Renal cortical epithelial cell (primary cell): ENCODE measurements at regions not wholly inside any gene's neighbourhood (a gene's known extent, or its start where the extent isn't known, plus 50 kb on each side); places are given as distances from the start of the nearest gene placed in this dataset.
"Not testable (repeated sequence)": the region's sequence is repeated elsewhere in the genome, so short reads cannot be mapped to it uniquely, and the experiment has no call there.

Source experiments
- DNase-seq: peaks from one replicate; pipeline ENCODE4 v3.0.0-alpha.2; 2011; ENCODE audit warnings: low read depth

DNA sequence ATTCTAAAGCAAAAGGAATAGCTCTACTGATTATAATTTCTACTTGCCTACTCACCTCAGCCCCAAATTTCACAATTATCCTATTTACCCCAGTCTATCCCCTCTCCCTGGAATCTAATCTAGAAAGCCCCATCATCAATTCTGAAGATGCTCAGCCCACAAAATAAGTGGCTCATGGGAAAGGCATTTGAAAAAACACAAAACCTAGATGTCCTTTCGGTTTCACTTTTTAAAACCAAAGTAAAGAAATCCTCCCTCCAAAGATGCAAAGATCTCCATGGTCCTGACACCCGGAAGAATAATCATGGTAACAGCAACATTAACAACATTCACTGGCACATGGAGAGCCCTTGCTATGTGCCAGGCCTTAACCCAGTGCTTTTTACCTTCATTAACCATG, 224.8 kb downstream of the FGFR2 start:
- peak; percentile 8 for DNase-seq

- DNase-seq: no peak
Measured at GRCh38 chr10:121374121-121374520, 224.1 kb downstream of the FGFR2 start.

DNA sequence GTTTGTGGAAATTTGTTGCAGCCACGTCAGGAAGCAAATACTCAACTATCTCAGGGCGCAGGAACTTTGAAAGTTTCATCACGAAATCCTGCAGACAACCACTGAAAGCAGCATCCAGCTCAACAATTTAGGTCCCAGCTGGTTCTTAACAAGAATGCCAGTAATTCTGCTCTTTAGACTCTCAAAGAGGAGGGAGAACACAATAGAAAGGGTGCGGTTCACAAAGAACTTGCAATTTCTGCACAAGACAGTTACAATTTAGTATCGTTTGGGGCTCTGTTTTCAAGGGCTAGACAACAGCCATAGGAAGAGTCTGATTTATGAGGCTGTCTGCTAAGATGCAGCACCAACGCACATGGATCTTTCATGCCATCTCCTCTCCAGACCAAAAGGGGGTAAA, 223.1 kb downstream of the FGFR2 start:
- DNase-seq: no peak

DNA sequence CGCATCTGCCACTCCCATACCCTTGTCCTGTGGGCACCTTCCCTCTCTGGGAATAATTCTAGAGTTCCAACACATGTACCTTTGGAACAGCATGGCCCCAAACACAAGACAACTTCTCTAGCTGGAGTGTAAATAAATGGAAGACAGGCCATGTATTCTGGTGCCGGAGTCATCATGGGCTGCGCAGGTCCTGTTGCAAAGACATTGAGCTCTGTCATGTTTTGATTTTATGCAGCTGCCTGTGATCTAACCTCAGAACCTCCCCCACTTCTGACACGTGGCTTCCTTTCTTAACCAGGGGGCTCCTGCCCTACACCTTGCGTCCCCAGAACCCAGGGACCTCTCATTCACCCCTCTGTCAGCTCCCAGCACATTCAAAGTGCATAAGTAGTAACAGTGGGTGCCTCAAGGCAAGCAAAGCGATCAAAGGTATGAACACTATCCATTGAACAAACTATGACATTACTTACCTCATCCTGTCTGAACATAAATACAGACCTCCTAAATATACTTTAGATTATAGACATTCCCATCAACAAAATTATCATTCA, 219.9 kb downstream of the FGFR2 start:
- no peak for DNase-seq

DNA sequence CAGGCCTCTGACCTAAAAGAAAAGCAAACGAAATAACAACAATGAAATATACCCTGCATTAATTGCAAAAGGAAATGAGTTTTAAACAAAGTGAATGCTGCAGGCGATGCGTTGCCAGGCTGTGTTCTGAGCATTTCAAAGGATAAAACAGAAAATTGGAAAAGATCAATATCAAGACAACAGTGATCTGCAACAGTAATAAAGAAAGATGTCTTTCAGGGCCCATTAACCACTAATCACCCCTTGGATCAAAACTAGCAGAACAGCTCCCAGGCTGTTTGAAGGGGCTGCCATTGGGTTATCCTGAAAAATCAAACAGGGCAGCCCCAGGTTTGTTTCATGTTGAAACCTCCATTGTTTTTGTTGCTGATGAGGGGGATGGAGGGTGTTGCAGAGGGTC, 219.2 kb downstream of the FGFR2 start:
- DNase-seq: no peak

GRCh38 chr10:121380211-121380610, 218.0 kb downstream of the FGFR2 start:
- DNase-seq: no peak

GRCh38 chr10:121382029-121382520, 216.2 kb downstream of the FGFR2 start:
- not testable (repeated sequence) for DNase-seq

DNA sequence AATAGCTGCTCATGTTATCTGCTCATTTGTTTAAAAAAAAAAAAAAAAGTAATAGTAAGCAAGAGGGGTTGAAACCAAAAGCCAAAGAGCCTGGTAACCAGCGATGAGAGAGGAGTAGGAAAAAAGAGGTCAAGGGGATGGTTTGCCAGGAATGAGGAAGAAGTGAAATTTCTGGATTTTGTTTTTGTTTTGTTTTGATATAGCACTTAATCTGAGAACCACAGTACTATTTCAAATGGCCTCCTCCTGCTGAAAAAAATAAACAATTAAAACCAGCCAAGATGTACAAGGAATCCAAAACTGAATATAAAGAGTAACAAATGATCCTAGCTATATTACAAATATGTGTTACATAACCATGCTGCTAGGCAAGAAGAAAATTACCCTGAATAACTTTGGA, 213.1 kb downstream of the FGFR2 start:
- DNase-seq: no peak

DNA sequence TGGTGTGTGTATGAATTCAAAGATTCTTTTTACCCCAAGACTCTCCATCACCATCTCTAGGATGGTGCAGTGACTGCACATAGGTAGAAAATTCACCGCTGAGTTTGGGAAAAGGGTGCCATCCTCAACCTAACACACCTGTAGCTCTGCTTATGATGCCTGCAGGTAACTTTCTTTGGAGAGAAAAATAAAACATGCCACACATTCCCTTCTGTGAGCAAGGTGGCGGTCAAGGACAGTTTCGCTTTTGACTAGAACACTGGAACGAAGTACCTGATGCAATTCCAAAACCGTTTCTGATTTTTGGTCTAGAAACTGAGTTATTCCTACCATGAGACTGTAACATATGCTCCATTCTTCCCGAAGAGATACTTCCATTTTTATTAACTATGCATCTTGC, 205.6 kb downstream of the FGFR2 start:
- no peak for DNase-seq

DNA sequence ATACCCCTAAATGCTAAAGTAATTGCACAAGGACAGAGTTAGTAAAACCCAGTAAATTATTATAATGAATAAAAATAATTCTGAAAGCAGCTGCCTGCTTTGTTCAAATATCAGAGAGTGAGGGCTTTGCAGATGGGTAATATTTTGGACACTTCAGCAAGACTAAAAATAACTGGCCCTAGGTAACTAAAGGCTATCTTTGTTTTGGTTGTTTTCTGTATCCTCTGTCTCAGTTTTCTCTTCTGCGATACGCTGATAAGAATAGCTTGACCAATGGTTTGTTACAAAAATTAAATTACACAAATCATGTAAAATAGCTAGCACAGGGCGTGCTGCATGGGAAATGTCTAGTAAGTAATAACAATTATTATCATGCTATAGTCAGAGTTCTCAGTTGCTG, 204.7 kb downstream of the FGFR2 start:
- DNase-seq: no peak

GRCh38 chr10:121400507-121400906, 197.7 kb downstream of the FGFR2 start:
- DNase-seq: not testable (repeated sequence)

DNA sequence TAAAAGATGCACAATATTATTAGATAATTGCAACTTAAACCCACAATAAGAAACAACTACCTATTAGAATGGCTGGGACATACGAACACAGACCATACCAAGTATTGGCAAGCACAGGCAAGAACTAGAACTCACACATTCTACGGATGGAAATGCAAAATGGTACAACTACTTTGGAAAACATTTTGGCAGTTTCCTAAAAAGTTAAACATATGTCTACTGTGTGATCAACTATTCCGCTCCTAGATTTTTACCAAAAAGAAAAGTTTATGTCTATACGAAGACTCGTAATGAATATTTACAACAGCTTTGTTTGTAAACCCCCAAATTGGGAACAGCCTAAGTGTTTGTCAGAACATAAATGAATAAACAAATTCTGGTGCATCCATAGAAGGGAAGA, 194.7 kb downstream of the FGFR2 start:
- no peak for DNase-seq

DNA sequence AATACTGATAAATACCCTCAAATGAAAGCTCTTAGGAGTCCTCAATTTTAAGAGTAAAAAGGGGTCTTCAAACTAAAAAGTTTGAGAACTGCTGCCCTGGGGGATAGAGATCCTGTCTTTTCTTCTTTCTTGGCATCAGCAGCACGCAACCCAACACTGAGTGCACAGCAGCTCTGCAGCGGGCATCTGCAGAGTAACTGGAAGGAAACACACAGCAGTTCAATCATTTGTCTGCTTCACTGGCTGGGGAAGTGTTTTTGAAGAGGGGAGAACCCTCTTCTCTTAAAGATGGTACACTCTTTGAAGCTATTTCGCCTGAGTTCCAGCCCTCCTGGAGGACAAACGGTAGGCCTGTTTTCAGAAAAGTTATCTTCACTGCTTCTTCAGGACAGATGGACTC, 193.6 kb downstream of the FGFR2 start:
- no peak for DNase-seq

GRCh38 chr10:121405096-121405495, 193.1 kb downstream of the FGFR2 start:
- no peak for DNase-seq

DNA sequence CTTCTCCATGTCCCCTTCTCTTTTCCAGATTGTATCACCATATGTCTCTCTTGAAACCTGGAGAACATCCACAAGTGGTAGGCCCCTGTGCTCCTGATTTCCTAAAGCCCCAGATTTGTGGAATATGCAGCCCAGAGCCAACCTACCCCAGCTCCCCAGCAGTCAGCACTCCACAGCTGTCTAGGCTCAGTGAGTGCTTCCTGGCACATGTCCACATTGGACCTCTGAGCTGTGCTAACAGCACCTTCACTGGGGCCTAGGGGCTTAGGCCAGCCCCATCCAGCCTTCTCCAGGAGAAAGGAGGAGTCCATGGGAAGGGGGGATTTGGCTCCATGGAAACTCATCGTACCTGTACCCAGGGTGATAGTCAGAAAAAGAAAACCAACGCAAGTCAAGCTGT, 192.7 kb downstream of the FGFR2 start:
- DNase-seq: no peak

DNA sequence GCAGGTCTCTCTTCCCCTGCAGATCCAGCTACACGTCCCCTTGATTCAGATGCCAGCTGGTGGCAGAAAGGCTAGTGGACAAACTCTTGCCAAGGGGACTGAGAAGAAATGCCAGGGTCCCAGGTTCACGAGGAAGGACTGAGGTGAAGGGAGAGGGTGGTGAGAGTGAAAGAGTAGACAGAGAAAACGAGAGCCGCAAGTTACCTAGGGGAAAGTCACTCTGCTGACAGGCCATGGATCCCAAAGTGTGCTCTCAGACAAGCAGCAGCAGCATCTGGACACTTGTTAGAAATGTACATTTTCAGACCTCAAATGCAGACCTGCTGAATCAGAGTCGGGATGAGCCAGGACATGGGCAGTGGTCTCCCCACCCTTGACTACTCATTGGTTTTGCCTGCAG, 192.3 kb downstream of the FGFR2 start:
- no peak for DNase-seq

GRCh38 chr10:121406823-121407545, 191.3 kb downstream of the FGFR2 start:
- peak; percentile 94 for DNase-seq

- DNase-seq: peak; percentile 78
Measured at GRCh38 chr10:121409466-121410104, 188.7 kb downstream of the FGFR2 start.

- DNase-seq: no peak
Measured at GRCh38 chr10:121411004-121411403, 187.2 kb downstream of the FGFR2 start.

DNA sequence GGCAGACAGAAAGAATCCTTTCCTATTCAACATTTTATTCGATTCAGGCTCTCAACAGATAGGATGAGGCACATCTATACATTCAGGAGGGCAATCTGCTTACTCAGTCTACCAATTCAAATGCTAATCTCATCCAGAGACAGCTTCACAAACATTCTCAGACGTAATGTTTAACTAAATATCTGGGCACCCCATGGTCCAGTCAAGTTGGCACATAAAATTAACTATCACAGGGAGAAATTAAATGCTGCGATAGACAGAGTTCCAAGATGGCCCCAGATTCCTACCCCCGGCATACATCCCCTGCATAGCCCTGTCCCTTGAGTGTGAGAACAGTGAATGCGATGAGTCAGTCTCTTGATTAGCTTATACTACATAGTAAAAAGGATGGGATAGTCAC, 184.3 kb downstream of the FGFR2 start:
- no peak for DNase-seq

DNA sequence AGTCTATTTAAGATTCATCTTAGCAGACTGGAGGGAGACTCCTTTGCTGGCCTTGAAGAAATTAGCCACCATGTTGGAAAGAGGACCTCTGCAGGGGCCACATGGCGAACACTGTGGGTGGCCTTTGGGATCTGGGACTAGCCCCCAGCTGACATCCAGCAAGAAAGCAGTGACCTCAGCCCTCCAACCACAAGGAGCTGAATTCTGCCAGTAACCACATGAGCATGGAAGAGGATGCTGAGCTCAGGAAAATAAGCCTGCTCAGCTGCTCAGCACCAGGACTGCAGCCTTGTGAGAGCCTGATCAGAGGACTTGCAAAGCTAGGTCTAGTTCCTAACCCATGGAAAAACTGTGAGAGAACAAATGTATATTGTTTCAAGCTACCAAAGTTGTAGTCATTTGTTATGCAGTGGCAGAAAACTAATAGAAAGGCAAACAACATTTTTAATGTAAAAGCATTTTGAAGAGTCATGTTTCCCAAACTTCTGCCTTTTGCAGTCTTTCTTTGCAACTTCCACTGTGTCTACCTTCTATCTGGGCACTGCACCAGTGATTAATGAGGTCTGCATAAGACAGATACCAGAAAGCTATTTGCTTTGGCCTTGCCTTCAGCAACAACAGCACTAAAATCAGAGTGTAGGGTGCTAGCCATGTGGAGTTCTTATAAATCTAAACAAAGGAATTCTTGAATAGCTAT, 183.7 kb downstream of the FGFR2 start:
- DNase-seq: no peak

DNA sequence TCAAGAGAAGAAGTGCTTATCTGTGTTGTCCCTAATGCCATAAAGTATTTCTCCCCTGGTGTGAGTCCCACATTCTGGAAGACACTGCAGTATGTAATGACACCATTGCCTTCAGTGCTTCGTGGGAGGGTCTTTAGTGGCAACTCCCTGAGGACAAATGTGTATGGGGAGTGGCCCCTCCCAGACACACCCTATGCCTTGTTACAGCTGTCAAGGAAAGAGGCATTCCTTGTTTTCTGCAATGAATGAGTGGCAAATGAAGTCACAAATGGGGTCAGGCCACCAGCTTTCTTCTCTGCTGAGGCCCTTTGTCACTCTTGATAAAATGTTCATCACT, 183.2 kb downstream of the FGFR2 start:
- no peak for DNase-seq

- DNase-seq: no peak
Measured at GRCh38 chr10:121416071-121416470, 182.2 kb downstream of the FGFR2 start.
